PC-3 (cell line): ENCODE measurements at regions not wholly inside any gene's neighbourhood (a gene's known extent, or its start where the extent isn't known, plus 50 kb on each side); places are given as distances from the start of the nearest gene placed in this dataset.
A peak's percentile ranks its signal among the peaks of the same experiment; 100 is the strongest.

Experiments used
- ATAC-seq: fragments of 200-7000 bp; cut with Tn5 transposase; 2 replicates; pipeline ENCODE4 v1.9.1; 2020; ENCODE audit warnings: mild to moderate bottlenecking, moderate library complexity
- BruUV-seq: library from RNA; stranded (reverse); fragments of 400-500 nt; replicated peaks from 2 replicates; lab custom pipeline; 2021; lab: Mats Ljungman, UMichigan
- CTCF ChIA-PET: fragments of 300-600 bp; sonication (Branson Sonifier 250); formaldehyde crosslinking; loops from one replicate; lab custom pipeline; 2022; ENCODE audit warnings: antibody characterized with exemption; lab: Charles Lee
- POLR2A ChIA-PET: fragments of 300-600 bp; sonication (Branson Sonifier 250); formaldehyde crosslinking; loops from one replicate; lab custom pipeline; 2022; ENCODE audit warnings: antibody characterized with exemption; ENCODE audit not compliant: unreplicated experiment; lab: Charles Lee
- DNase-seq: peaks from one replicate; pipeline ENCODE4 v3.0.0-alpha.2; 2015
- H2AFZ ChIP-seq: fragments of 300-600 bp; sonication (generic); 2 replicates; pipeline ENCODE4 v1.6.0; 2016; ENCODE audit warnings: antibody characterized with exemption, low read length
- H3F3A ChIP-seq: fragments of 300-600 bp; sonication (generic); one replicate; pipeline ENCODE4 v1.6.0; 2017; ENCODE audit warnings: antibody characterized with exemption, low read length, control low read depth, mild to moderate bottlenecking; ENCODE audit not compliant: unreplicated experiment
- H3K27ac ChIP-seq: fragments of 300-600 bp; sonication (generic); 2 replicates; pipeline ENCODE4 v1.5.1; 2016; ENCODE audit warnings: mild to moderate bottlenecking, low read length
- H3K27me3 ChIP-seq: fragments of 300-600 bp; sonication (generic); 2 replicates; pipeline ENCODE4 v1.6.1; 2016; ENCODE audit warnings: low read length, mixed read lengths
- H3K36me3 ChIP-seq: fragments of 300-600 bp; sonication (generic); 2 replicates; pipeline ENCODE4 v1.6.1; 2016; ENCODE audit warnings: low read depth, mixed run types, low read length, mixed read lengths
- H3K4me1 ChIP-seq: fragments of 300-600 bp; sonication (generic); 2 replicates; pipeline ENCODE4 v1.5.1; 2016; ENCODE audit warnings: low read length; ENCODE audit not compliant: insufficient read depth
- H3K4me2 ChIP-seq: fragments of 300-600 bp; sonication (generic); 2 replicates; pipeline ENCODE4 v1.6.0; 2016; ENCODE audit warnings: low read length
- H3K4me3 ChIP-seq: fragments of 300-600 bp; sonication (generic); 2 replicates; pipeline ENCODE4 v1.5.1; 2016; ENCODE audit warnings: mild to moderate bottlenecking, low read length, mixed read lengths
- H3K79me2 ChIP-seq: fragments of 300-600 bp; sonication (generic); 2 replicates; pipeline ENCODE4 v1.6.1; 2017; ENCODE audit warnings: low read length, mixed read lengths
- H3K9ac ChIP-seq: fragments of 300-600 bp; sonication (generic); 2 replicates; pipeline ENCODE4 v1.6.0; 2016; ENCODE audit warnings: mild to moderate bottlenecking, low read length
- H3K9me2 ChIP-seq: fragments of 300-600 bp; sonication (generic); replicated peaks from 2 replicates; pipeline ENCODE4 v1.6.1; 2016; ENCODE audit warnings: mixed run types, low read length, mixed read lengths
- H3K9me3 ChIP-seq: fragments of 300-600 bp; sonication (generic); 2 replicates; pipeline ENCODE4 v1.6.1; 2016; ENCODE audit warnings: low read length, mixed read lengths
- H4K20me1 ChIP-seq: fragments of 300-600 bp; sonication (generic); 2 replicates; pipeline ENCODE4 v1.6.1; 2016; ENCODE audit warnings: low read length, mixed read lengths
- CTCF ChIP-seq: fragments of 300-600 bp; sonication (generic); conservative IDR thresholded peaks from 2 replicates; pipeline ENCODE4 v1.5.1; 2017; ENCODE audit warnings: antibody characterized with exemption, low read depth, mild to moderate bottlenecking, low read length
- EZH2 ChIP-seq: fragments of 300-600 bp; sonication (generic); IDR thresholded peaks from one replicate; pipeline ENCODE4 v1.6.1; 2017; ENCODE audit warnings: antibody characterized with exemption, mild to moderate bottlenecking, low read length; ENCODE audit not compliant: unreplicated experiment
- EZH2phosphoT487 ChIP-seq: fragments of 300-600 bp; sonication (generic); IDR thresholded peaks from 2 replicates; pipeline ENCODE4 v1.6.1; 2018; ENCODE audit warnings: mild to moderate bottlenecking, antibody characterized with exemption, low read length, borderline replicate concordance
- intact Hi-C: fragments of 100-400 bp; cut with micrococcal nuclease; formaldehyde crosslinking; loops from 2 replicates; pipeline ENCODE4 v1.9.0; 2023

- Histone ChIP-seq H3K4me2 (no peak overlapping the region), H3K36me3 (no peaks in the 10 kb centered on the region), H3K9me2 (no peaks in the 10 kb centered on the region), H2AFZ (no peak overlapping the region), H3K79me2 (no peaks in the 10 kb centered on the region), H3K9me3 (no peaks in the 10 kb centered on the region), H3K27me3 (peaks cover 35% of the 10 kb centered on the region), H3K9ac (no peak overlapping the region), H4K20me1 (no peaks in the 10 kb centered on the region), H3K27ac (no peak overlapping the region), H3F3A (no peaks in the 10 kb centered on the region), H3K4me3 (no peak overlapping the region), H3K4me1 (no peaks in the 10 kb centered on the region)
- ChIA-PET CTCF (no interaction called here), POLR2A (no interaction called here)
- no TSS peak for BruUV-seq
- intact Hi-C loops = no loop called here
- TF ChIP-seq EZH2phosphoT487 (no peak), CTCF (no peak), EZH2 (no peak)
- DNase-seq (no peak), ATAC-seq (peak; percentile 45; the same call in 1 of the 2 replicates)
Measured at GRCh38 chr20:22652681-22653588, 68.6 kb upstream of the FOXA2 start.

- ATAC-seq = no peak
- no peak for TF ChIP-seq CTCF
- TF ChIP-seq EZH2 = no peak
- TF ChIP-seq EZH2phosphoT487 = no peak
- no peak for DNase-seq
- ChIA-PET CTCF (no interaction called here), POLR2A (no interaction called here)
- no peaks in the 10 kb centered on the region for H3K79me2 ChIP-seq
- H3K9me2 ChIP-seq = no peaks in the 10 kb centered on the region
- H4K20me1 ChIP-seq = no peaks in the 10 kb centered on the region
- no peak overlapping the region for H2AFZ ChIP-seq
- no TSS peak for BruUV-seq
- H3K4me3 ChIP-seq = no peak overlapping the region
- no peak overlapping the region for H3K9ac ChIP-seq
- H3K27ac ChIP-seq = no peak overlapping the region
- no peaks in the 10 kb centered on the region for H3K36me3 ChIP-seq
- intact Hi-C loops = no loop called here
- H3K27me3 ChIP-seq = peaks cover 41% of the 10 kb centered on the region
- H3K9me3 ChIP-seq = no peaks in the 10 kb centered on the region
- H3F3A ChIP-seq = no peaks in the 10 kb centered on the region
- H3K4me1 ChIP-seq = no peaks in the 10 kb centered on the region
- H3K4me2 ChIP-seq = no peak overlapping the region
Measured at GRCh38 chr20:22653658-22654642, 69.6 kb upstream of the FOXA2 start.
